GM18907 (cell line): ENCODE measurements at regions not wholly inside any gene's neighbourhood (a gene's known extent, or its start where the extent isn't known, plus 50 kb on each side); places are given as distances from the start of the nearest gene placed in this dataset.

Experiments used
- ATAC-seq: cut with Tn5 transposase; IDR thresholded peaks from one replicate; pipeline ENCODE4 v1.9.1; 2021; ENCODE audit warnings: mild to moderate bottlenecking, moderate library complexity; ENCODE audit not compliant: unreplicated experiment

DNA sequence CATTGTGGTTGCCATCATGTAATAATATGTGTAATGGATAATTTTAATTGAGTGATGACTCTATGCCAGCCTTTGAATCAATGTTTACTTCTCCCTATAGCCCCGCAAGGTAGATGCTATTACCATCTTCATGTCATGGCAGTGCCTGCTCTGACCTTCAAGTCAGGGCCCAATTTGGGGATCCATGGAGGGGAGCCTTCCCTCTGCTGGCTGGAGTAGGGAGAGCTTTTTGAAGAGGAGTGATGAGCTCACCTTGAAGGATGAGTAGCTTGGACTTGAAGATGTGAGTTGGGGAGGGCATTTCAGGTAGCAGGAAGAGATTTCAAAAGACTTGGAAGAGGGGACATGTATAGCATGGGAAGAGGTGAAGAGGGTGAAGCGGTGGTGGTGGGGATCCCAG, 189.2 kb downstream of the FOXD2 start:
- ATAC-seq = no peak

DNA sequence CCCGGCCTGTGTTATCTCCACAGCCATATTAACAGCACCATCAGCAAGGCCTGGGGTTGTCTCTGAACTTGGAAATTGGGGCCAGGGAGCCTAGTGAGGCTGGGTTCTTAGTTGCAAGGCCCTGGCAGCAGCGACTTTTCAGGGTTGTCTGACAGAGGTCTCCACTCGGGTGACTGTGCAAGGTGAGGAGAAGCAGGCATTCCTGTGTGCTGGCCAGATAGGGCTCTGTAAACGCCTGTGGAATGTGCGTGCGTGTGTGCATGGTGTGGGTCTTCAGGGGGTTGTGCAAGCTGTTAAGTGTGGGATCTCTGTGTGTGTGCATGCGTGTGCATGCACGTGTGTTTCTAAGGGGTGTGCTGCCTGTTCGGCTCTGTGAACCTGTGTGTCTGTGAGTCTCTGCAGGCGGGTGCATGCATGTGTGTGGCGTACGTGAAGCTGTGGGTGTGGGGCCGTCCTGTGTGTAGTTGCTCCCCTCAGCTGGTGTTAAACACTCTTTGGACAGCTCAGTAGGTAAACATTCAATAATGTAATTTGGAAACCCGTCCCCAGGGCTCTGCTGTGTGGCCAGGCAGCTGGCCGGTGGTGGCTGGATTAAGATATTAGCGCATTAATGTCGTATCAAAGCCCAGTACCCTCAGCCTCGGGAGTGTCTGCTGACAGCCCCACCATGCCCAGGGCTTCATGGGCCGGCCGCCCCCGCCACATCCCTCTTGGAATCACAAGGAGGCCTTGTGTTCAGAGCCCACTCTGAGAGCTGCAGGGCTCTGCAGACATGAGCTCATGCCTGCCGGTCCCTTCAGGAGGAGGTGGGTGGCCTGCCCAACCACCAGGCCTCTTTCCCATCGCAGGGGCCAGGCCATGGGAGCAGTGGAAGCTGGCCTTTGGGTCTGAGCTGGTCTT, 189.9 kb downstream of the FOXD2 start:
- ATAC-seq = no peak

GRCh38 chr1:47629201-47629600, 191.4 kb downstream of the FOXD2 start:
- no peak for ATAC-seq

DNA sequence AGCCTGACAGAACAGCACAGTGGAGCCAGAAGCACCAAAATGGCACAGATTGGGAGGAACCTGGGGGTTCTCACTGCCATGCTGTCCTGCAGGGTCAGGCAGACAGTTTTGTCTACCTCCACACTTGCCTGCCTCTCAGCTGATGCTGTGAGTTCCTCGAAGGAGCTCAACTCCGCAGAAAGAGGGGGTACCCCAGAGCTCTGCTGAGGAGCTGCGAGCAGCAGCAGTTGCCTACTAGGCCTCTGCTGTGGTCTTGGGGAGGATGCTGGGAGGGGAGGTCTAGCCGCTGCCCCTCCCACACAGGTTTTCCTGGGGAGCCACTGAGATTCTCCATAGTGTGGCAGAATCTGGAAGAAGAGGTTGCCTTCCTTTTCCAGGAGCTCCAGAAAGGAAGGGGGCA, 192.5 kb downstream of the FOXD2 start:
- ATAC-seq = no peak

GRCh38 chr1:47631411-47631995, 193.7 kb downstream of the FOXD2 start:
- no peak for ATAC-seq

GRCh38 chr1:47635111-47635510, 197.3 kb downstream of the FOXD2 start:
- no peak for ATAC-seq

GRCh38 chr1:47635597-47635996, 197.8 kb downstream of the FOXD2 start:
- no peak for ATAC-seq

- no peak for ATAC-seq
Measured at GRCh38 chr1:47637111-47637685, 199.4 kb downstream of the FOXD2 start.

DNA sequence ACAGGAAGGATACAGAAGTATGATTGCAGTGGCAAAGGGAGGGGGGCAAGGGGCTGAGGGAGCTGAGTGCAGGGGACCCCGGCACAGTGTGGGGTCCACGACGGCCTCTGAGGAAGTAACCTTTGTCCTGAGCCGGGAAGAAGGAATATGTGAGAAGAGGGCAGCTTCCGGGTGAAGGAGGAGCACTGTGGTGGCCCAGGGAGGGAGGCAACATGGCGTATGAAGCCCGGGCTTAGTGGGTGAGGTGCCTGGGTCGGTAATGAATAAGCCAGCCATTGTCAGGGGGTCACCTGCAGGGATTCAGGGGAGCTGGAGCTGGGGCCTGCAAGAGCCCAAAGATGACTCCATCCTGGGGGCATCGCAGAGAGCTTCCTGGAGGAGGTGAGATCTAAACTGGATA, 200.4 kb downstream of the FOXD2 start:
- no peak for ATAC-seq

- ATAC-seq = no peak
Measured at GRCh38 chr1:47638713-47639112, 200.9 kb downstream of the FOXD2 start.

- ATAC-seq = no peak
Measured at GRCh38 chr1:47643306-47644211, 205.7 kb downstream of the FOXD2 start.

GRCh38 chr1:47644212-47644573, 206.3 kb downstream of the FOXD2 start:
- no peak for ATAC-seq

DNA sequence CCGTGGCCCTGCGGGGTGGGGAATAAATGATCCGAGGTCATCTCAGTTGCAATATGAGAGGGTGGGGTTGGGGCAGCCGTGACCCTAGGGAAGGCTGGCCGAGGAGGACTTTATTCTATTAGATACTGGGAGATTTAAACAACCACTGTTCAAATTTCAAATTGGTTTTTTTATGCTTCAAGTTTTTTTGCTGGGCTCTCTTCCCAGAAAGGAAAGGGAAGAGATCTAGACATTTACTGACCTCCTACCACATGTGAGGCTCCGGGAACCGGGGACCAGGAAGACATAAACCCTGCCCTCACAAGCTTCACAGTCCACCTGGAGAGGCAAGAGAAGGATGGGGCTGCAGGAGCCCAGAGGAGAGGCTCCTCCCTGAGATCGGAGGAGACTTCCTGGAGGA, 207.3 kb downstream of the FOXD2 start:
- no peak for ATAC-seq

DNA sequence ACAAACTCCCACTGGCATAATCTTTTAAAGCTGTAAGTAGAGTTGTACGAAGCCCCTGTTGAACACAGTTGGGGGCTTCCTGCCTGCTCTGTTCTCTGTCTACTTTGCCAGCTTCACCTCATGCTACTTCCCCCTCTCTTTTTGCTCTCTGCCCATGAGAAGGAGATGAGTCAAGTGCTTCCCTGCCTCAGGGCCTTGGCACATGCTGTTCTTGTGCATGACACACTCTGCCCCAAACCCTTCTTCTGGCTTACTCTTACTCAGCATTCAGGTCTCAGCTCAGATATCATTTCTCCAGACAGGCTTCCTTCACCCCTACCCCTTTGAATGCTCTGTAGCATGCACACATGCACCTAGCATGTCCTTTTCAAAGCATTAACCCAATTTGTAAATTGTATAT, 208.8 kb downstream of the FOXD2 start:
- no peak for ATAC-seq

- no peak for ATAC-seq
Measured at GRCh38 chr1:47647327-47647845, 209.5 kb downstream of the FOXD2 start.

DNA sequence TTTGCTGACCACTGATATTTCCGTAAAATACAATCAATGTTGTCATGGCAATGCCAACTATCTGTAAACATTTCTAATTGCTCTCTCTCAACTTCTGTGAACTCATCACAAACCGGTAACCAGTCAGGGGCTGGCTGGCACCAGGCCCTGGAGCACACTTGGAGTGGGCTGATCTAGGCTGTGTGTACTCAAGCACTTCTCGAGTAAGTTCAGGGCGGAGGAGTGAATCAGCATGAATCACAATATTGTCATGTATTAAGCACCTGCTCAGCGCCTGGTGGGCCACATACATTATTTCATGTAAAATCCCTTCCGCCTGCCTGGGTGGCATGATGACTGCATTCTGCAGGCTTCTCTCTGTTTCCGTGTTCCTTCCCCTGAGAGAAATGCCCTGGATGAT, 212.4 kb downstream of the FOXD2 start:
- ATAC-seq = no peak

DNA sequence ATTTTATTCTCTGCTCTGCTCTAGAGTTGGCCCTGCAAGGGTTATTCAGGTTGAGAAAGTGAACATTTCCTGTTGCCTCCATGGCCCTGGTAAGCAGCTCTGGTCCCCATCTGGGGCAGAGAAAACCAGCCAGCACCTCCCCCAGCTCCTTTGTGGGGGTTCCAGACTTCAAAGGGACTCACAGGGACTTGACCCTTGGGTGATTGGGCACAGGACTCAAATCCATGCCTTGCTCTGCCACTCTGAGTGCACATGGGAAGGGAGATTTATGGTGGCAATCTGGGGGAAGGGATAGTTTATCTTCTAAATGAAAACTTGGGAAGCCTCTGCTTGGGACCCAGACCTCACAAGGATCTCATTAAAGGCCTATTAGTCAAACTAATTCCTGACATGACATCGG, 212.8 kb downstream of the FOXD2 start:
- no peak for ATAC-seq

- no peak for ATAC-seq
Measured at GRCh38 chr1:47651311-47652089, 213.7 kb downstream of the FOXD2 start.

DNA sequence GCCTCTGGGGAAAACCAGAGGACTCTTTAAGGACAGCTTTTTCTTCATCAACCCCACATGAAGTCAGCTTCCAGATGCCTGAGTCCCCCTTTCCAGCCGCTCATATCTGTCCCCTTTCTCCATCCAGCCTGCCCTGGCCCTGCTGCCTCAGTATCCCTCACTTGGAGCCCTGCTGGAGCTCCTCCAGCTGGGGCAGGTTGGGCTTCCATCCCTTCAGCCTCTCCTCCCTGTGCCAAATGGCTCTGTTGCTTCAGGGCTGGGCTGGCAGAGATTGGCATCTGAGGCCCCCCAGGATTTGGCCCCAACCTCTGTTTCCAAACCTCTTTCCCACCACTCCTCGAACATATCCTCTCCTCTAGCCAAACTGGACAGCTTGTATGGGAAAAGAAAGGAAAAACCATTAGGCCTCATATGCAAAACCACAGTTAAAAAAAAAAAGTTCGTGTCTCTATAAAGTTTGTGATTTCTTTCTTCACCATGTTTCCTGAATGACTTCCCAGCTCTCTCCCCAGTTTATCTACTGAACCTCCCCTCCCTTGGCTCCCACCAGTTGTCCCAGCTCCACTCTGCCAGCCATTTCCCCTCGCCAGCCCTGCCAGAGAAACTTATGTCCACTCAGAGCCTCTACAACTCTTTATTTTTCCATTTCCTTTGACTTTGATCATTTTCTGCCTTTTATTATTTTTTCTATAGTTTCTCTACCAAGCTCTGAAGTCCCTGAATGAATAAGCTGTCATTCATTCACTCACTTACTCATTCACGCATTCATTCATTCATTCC, 217.9 kb downstream of the FOXD2 start:
- no peak for ATAC-seq
